GM20000 (cell line): ENCODE measurements at regions not wholly inside any gene's neighbourhood (a gene's known extent, or its start where the extent isn't known, plus 50 kb on each side); places are given as distances from the start of the nearest gene placed in this dataset.

Experiments used
- DNase-seq: peaks from one replicate; pipeline ENCODE4 v3.0.0; 2012; ENCODE audit warnings: low spot score
- CTCF ChIP-seq: IDR thresholded peaks from 2 replicates; pipeline ENCODE4 v1.5.1; 2012; ENCODE audit warnings: mild to moderate bottlenecking, control low read depth; ENCODE audit errors: extremely low read depth, missing control alignments

DNA sequence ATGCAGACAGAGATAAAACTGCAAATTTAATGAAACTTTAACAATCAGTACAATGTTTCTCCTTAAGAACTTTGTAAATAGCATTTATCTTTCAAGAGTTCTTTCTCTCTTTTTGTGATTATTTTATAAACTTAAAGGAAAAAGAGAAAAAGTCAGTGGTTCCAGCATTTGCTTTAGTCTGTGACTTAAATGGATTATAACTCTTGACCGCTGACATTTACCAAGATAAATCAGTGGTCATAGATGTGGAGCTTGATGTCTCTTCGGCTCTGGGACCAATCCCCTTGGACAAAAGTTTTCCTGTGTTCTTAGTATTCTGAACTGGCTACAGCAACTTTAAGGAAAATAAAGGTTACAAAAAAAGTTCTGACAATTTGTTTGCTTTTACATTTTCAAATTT lies 162.6 kb downstream of the TM9SF2 start:
- TF ChIP-seq CTCF = no peak
- DNase-seq = no peak

DNA sequence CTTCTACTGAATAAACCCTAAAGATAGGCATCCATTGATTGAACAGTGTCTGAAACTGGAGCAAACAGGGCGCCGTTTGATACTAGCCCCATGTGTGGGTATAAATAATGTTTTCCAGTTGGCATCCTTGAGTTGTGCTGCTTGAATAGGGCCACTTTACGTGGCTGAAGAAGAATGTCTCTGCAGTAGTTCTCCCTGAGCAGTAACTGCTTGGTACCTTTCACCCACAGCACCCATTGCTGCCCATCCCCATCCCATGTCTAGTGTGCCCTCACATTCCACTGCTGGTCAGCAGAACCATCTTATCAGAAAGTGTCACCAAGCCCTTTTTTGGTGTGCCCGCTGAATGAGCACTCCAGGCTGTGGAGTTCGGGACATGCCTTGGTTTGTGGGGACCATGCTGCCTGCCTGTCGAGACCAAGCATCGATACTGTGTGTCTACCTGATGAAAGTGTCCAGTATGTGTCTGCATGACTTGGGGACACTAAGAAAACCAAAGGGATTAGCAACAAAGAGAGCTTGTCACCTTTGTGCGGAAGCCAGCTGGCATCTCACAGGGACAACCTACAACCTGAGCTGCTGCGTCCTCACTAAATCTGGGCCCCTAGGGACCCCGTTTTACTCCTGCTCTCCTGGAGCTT lies 162.0 kb downstream of the TM9SF2 start:
- no peak for DNase-seq
- TF ChIP-seq CTCF = no peak

GRCh38 chr13:99662678-99663077 lies 161.4 kb downstream of the TM9SF2 start:
- TF ChIP-seq CTCF = no peak

GRCh38 chr13:99661791-99662190 lies 160.5 kb downstream of the TM9SF2 start:
- no peak for TF ChIP-seq CTCF
- DNase-seq = no peak

More at GRCh38 chr13:99662678-99663077, 161.4 kb downstream of the TM9SF2 start:
- DNase-seq = no peak

DNA sequence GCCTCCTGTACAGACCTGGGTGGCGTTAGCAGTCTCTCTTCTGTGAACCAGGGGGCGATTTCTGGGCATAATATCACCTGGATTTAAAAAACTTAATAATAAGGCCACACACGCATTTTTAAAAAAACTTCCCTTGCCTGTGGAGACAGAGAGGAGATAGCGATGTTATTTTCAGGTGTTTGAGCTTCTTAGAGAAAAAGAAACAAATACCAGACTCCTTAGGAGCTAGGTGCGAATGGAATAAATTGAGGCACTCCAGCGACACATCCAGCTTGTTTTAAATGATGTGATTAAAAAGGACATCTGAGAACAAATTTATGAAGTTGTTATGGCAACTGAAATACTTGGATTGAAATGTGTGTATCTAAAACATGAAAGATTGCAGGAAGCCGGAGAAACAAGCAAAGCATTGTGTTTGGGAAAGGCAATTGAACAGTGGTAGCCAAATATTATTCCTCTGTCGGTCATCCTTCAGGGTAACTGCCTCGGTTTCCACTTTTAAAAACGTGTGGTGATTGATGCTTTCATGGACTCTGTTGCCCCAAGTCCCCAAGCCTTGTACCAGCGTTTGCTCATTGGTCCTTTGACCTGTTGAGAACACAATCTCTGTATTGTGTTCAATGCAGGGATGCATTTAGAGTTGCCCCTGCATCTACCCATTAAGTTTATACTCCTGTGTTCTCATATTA lies 158.7 kb downstream of the TM9SF2 start:
- TF ChIP-seq CTCF = no peak
- DNase-seq = no peak

- DNase-seq = no peak
- no peak for TF ChIP-seq CTCF
Observed at GRCh38 chr13:99659226-99659625, 158.0 kb downstream of the TM9SF2 start.

DNA sequence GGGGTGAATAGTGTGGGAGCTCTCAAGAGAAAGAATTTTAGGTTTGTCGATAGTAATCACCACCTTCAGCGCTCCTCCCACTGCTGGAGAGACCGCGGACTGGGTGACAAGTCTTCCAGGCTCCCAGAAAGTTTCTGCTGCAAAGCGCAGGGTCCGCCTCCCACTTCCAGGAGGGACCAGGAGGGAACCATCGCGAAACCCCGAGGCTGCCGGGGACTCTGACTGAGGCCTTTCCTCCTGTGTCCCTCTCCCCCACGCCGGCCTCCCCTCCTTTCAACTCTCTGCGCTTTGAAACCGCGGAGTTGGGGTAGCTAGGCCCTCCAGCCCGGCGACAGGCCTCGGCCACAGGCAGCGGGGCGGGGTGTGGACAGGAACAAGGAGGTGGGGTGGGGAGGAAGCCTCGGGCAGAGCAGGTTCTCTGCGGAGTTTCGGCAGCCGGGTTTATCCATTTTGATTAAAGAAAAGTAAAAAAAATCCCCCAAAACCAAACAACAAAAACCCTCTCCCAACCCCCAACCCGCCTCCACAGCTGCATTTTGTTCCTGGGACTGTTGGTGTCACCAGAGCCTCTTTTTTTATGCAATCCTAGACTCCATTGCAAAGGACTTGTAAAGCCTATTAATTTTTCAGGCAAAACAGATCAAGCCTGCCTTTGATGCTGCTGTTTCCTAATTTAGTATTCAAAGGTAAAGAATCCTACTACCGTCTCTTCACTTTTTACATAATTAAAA lies 157.2 kb downstream of the TM9SF2 start:
- peak; percentile 38 for DNase-seq
- peak; percentile 20 for TF ChIP-seq CTCF
